HL-60 (cell line): ENCODE measurements at regions not wholly inside any gene's neighbourhood (a gene's known extent, or its start where the extent isn't known, plus 50 kb on each side); places are given as distances from the start of the nearest gene placed in this dataset.

ENCODE experiments used
- DNase-seq, 2 experiments: peaks; one replicate each; pipeline ENCODE4 v3.0.0-alpha.2; 2010 to 2020; ENCODE audit warnings: low read depth in 1 of 2, low spot score in 1 of 2
- H3K27ac ChIP-seq: fragments of 250-450 bp; sonication (Bioruptor Pico); replicated peaks from 2 replicates; pipeline ENCODE4 v1.5.1; 2020; ENCODE audit warnings: mild to moderate bottlenecking, moderate library complexity
- H3K27me3 ChIP-seq: fragments of 250-450 bp; sonication (Bioruptor Pico); 2 replicates; pipeline ENCODE4 v1.5.1; 2021; ENCODE audit warnings: mild to moderate bottlenecking, moderate library complexity; ENCODE audit not compliant: insufficient read depth, poor library complexity, severe bottlenecking
- H3K4me3 ChIP-seq: replicated peaks from 2 replicates; pipeline ENCODE4 v1.5.1; 2011; ENCODE audit warnings: mild to moderate bottlenecking, control low read depth, low read length; ENCODE audit not compliant: insufficient read depth
- GABPA ChIP-seq: IDR thresholded peaks from 2 replicates; pipeline ENCODE4 v1.6.1; 2012; ENCODE audit warnings: low read depth
- POLR2AphosphoS5 ChIP-seq: IDR thresholded peaks from 2 replicates; pipeline ENCODE4 v1.6.1; 2012; ENCODE audit warnings: low read depth
- SPI1 ChIP-seq: IDR thresholded peaks from 2 replicates; pipeline ENCODE4 v1.6.1; 2012; ENCODE audit warnings: low read depth, mild to moderate bottlenecking, borderline replicate concordance
- TF ChIP-seq, protein P1 (sequence below): IDR thresholded peaks from 2 replicates; pipeline ENCODE4 v1.6.1; 2012; ENCODE audit warnings: low read depth; ENCODE audit not compliant: insufficient replicate concordance
- TF ChIP-seq, protein P2 (sequence below): IDR thresholded peaks from one replicate; pipeline ENCODE4 v1.5.1; 2011; ENCODE audit warnings: low read length, control low read depth, inconsistent platforms; ENCODE audit not compliant: insufficient read depth

DNA sequence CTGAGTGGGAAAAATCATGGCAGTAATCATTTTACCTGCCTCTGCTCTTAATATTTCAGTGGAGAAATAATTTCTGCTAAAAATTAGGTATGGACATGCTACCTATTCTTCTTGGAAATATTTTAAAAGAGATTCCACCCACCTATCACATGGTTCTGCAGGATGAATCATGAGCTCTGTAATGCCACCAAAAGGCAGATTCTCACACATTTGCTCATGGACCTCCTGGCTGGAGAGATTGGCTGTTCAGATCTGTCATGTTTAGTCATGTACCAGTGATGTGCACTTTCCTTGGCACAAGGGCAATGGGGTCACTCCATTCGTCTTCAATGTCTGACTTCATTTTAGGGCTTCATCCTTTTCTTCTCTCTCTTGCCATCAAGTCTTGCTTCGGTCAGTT is 101.8 kb upstream of the MBNL2 start:
- no peak for DNase-seq
- TF ChIP-seq GABPA: no peak
- TF ChIP-seq, protein P1, sequence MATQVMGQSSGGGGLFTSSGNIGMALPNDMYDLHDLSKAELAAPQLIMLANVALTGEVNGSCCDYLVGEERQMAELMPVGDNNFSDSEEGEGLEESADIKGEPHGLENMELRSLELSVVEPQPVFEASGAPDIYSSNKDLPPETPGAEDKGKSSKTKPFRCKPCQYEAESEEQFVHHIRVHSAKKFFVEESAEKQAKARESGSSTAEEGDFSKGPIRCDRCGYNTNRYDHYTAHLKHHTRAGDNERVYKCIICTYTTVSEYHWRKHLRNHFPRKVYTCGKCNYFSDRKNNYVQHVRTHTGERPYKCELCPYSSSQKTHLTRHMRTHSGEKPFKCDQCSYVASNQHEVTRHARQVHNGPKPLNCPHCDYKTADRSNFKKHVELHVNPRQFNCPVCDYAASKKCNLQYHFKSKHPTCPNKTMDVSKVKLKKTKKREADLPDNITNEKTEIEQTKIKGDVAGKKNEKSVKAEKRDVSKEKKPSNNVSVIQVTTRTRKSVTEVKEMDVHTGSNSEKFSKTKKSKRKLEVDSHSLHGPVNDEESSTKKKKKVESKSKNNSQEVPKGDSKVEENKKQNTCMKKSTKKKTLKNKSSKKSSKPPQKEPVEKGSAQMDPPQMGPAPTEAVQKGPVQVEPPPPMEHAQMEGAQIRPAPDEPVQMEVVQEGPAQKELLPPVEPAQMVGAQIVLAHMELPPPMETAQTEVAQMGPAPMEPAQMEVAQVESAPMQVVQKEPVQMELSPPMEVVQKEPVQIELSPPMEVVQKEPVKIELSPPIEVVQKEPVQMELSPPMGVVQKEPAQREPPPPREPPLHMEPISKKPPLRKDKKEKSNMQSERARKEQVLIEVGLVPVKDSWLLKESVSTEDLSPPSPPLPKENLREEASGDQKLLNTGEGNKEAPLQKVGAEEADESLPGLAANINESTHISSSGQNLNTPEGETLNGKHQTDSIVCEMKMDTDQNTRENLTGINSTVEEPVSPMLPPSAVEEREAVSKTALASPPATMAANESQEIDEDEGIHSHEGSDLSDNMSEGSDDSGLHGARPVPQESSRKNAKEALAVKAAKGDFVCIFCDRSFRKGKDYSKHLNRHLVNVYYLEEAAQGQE: no peak
- TF ChIP-seq SPI1: no peak
- TF ChIP-seq POLR2AphosphoS5: no peak
- TF ChIP-seq, protein P2, sequence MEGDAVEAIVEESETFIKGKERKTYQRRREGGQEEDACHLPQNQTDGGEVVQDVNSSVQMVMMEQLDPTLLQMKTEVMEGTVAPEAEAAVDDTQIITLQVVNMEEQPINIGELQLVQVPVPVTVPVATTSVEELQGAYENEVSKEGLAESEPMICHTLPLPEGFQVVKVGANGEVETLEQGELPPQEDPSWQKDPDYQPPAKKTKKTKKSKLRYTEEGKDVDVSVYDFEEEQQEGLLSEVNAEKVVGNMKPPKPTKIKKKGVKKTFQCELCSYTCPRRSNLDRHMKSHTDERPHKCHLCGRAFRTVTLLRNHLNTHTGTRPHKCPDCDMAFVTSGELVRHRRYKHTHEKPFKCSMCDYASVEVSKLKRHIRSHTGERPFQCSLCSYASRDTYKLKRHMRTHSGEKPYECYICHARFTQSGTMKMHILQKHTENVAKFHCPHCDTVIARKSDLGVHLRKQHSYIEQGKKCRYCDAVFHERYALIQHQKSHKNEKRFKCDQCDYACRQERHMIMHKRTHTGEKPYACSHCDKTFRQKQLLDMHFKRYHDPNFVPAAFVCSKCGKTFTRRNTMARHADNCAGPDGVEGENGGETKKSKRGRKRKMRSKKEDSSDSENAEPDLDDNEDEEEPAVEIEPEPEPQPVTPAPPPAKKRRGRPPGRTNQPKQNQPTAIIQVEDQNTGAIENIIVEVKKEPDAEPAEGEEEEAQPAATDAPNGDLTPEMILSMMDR: no peak
- peaks cover 28% of the 10 kb centered on the region for H3K27me3 ChIP-seq
- H3K27ac ChIP-seq: no peak overlapping the region
- no peak overlapping the region for H3K4me3 ChIP-seq

DNA sequence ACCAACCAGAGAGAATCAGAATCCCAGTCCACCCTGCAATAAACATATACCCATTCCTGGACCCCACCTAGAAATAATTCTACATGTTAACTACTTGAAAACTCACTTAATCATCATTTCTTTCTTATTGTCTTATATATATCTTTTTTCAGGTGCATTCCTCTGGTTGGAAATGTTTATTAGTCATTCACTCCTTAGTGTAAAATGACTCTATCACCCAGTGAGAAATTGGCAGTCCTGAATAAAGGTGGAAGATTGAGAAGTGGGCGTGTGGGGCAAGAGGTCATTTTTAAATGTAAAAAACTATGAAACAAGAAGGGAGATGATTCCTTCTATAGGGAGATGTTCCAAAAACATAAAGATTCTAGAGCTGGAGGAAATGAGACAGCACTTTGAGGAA is 101.2 kb upstream of the MBNL2 start:
- Histone ChIP-seq H3K27ac (no peak overlapping the region), H3K27me3 (peaks cover 28% of the 10 kb centered on the region), H3K4me3 (no peak overlapping the region)
- DNase-seq: no peak
- TF ChIP-seq SPI1 (no peak), POLR2AphosphoS5 (no peak), GABPA (no peak)
- TF ChIP-seq, protein P1: no peak
- TF ChIP-seq, protein P2: no peak

DNA sequence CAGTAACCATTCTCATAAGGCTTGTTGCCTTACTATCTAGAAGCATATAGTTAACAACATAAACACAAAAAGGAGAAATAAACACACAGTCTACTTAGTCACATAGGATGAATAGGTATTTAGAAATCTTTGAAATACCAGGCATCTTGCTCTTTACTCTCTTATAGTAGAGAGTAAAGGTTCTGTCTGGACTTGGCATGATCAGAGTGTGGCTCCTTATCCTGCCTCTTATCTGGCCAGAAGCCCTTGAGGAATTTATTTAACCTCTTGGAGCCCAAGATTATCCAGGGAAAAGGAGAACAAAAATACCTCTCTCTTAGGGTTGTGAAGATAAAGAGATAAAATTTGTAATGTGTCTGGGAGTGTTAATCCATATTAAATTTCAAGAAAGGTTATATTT is 100.2 kb upstream of the MBNL2 start:
- H3K27ac ChIP-seq: no peak overlapping the region
- no peak for DNase-seq
- TF ChIP-seq SPI1 (no peak), POLR2AphosphoS5 (no peak), GABPA (no peak)
- TF ChIP-seq, protein P1: no peak
- TF ChIP-seq, protein P2: no peak
- peaks cover 24% of the 10 kb centered on the region for H3K27me3 ChIP-seq
- no peak overlapping the region for H3K4me3 ChIP-seq
